ENCODE measurements at regions not wholly inside any gene's neighbourhood (a gene's known extent, or its start where the extent isn't known, plus 50 kb on each side); places are given as distances from the start of the nearest gene placed in this dataset.
"Not testable (repeated sequence)": the region's sequence is repeated elsewhere in the genome, so short reads cannot be mapped to it uniquely, and the experiment has no call there.

GRCh38 chr1:182259229-182259872 lies 132.2 kb downstream of the GLUL start:
- no peak for FAIRE-seq

GRCh38 chr1:182257369-182258063 lies 134.1 kb downstream of the GLUL start:
- no peak for FAIRE-seq

GRCh38 chr1:182256931-182257330 lies 134.7 kb downstream of the GLUL start:
- FAIRE-seq: no peak

DNA sequence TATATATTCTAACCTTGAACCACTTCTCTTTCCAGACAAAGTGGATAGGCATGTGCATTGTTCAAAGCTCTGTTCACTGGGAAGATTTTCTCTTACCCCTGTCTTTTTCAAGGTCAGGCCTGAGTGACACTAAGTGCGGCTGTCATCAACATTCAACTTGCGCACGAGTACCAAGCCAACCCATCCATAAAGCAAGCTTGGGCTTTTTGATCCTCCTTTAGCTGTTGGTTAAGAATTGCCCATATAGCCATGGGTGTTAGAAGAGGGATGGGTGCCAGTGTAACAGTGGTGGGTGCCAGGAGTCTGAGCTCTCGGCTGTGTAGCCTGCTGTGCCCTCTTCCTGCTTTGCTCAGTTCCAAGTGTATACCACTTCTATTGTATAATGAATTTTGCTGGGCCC lies 136.1 kb downstream of the GLUL start:
- no peak for FAIRE-seq

- FAIRE-seq: no peak
Observed at GRCh38 chr1:182253319-182253860, 138.2 kb downstream of the GLUL start.

- FAIRE-seq: no peak
Observed at GRCh38 chr1:182251561-182251960, 140.0 kb downstream of the GLUL start.

GRCh38 chr1:182249201-182249676 lies 142.4 kb downstream of the GLUL start:
- FAIRE-seq: no peak

GRCh38 chr1:182248721-182249120 lies 142.9 kb downstream of the GLUL start:
- no peak for FAIRE-seq

DNA sequence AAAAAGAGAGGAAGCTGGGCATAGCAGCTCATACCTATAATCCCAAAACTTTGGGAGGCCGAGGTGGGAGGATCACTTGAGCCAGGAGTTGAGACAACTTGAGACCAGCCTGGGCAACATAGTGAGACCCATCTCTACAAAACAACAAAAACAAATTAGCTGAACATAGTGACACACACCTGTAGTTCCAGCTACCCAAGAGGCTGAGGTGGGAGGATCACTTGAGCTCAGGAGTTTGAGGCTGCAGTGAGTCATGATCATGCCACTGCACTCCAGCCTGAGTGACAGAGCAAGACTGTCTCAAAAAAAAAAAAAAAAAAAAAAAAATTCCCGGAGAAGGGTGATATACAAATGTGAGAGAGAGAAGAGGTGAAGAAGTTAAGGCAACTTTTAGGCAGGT lies 143.8 kb downstream of the GLUL start:
- not testable (repeated sequence) for FAIRE-seq

DNA sequence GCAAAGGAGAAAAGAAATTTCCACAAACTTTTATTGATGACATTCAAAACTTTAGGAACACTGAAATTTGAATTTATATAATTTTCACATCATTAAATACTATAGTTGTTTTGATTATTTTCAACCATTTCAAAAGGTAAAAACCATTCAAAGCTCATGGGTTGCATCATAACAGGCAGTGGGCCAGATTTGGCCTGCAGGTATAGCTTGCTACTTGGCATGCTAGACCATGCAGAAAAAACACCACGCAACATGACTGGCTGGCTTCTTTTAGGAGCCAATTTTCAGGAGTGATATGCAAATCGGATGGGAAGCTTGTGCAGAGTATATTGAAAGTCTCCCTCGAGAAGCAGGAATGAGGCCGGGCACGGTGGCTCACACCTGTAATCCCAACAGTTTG lies 144.8 kb downstream of the GLUL start:
- no peak for FAIRE-seq

DNA sequence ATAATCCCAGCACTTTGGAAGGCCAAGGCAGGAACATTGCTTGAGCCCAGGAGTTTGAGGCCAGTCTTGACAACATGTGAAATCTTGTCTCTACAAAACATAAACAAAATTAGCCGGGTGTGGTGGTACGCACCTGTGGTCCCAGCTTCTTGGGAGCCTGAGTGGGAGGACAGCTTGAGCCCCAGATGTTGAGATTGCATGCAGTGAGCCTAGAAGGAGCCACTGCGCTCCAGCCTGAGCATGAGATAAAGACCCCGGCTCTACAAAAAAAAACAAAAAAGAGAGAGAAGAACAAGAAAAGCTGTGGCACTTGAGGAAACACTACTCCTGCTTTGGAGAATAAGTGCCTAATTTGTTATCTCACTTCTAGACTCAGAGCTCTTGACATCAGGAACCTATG lies 146.6 kb downstream of the GLUL start:
- FAIRE-seq: no peak

GRCh38 chr1:182244451-182244850 lies 147.1 kb downstream of the GLUL start:
- FAIRE-seq: no peak

GRCh38 chr1:182242641-182243040 lies 148.9 kb downstream of the GLUL start:
- FAIRE-seq: no peak

- FAIRE-seq: no peak
Observed at GRCh38 chr1:182240085-182240484, 151.5 kb downstream of the GLUL start.

GRCh38 chr1:182238421-182238820 lies 153.2 kb downstream of the GLUL start:
- no peak for FAIRE-seq

GRCh38 chr1:182237329-182237728 lies 154.3 kb downstream of the GLUL start:
- no peak for FAIRE-seq

GRCh38 chr1:182236651-182237077 lies 154.9 kb downstream of the GLUL start:
- FAIRE-seq: no peak

DNA sequence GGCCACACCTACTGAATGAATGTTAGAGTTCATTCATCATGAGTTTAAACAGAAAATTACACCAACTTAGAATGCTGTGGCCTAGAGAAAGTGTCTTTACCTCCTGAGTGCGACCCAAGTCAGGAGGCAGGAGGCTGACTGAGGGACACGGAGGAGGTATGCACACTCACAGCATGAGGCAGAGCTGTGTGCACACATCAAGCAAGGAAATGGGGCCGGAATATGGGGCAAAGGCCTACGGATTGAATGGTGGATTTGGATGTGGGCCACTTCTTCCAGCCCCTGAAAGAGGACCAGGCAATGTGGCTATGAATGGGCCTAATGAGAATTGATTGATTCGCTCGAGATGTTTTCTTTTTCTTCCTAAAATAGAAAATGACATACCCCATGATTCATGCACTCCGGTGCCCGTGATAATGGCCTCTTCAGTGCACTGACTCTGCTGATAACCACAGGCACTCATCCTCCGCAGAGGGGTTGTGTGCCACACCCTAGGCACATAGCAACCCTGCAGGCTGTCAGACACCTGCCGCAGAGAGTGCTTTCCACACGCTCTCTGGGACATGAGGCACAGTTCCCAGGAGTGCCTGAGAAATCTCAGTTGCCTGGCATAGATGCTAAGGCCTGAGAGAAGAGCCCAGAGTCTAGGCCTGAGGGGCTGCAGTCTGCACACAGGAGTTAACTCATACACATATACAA lies 155.5 kb downstream of the GLUL start:
- no peak for FAIRE-seq

GRCh38 chr1:182235604-182235951 lies 156.0 kb downstream of the GLUL start:
- no peak for FAIRE-seq

GRCh38 chr1:182229921-182230491 lies 161.6 kb downstream of the GLUL start:
- FAIRE-seq: no peak

DNA sequence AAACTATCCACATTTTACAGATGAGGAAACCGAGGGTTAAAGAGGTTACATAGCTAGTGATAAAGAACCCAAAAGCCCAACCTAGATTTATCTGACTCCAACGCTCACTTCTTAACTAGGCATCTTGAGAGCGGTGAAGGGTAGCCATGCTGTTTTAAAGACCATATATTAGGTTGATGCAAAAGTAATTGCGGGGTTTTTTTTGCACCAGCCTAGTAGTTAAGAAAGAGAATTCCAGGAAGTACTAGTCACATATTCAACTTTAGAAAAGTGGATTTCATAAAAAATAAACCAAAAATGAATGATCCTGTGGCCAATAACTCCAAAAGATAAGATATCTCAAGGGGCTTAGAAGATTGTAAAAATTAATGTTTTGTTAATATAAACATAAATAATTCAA lies 162.1 kb downstream of the GLUL start:
- FAIRE-seq: no peak

DNA sequence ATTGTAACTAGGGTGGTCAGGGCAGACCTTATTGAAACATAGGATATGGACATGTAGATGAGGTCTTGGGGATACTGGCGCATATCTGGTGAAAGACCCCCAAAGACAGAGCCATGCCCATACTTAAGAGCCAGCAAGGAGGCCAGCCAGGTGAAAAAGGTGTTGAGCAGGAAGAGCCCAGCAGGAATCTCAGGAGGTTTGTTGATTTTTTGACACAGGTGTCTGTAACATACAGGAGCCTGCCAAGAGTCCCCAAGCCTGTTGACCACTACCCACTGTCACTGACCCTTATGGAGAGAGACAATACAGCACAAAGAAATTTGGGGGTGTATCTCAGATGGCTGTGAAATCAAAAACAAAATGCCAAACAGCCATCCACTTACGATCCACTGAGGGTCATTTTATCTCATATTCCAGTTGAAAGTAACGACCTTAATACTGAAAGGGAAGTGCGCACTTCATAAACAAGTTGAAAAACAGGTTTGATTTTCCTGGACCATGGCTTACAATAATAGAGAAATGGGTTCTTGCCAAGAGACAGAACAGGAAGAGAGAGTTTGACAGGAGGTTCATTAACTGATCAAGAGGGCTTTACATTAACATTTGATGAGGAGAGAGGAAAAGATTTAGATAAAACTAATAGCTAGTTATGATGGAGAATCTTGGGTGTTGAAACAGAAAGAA lies 163.6 kb downstream of the GLUL start:
- no peak for FAIRE-seq

- no peak for FAIRE-seq
Observed at GRCh38 chr1:182226618-182227017, 165.0 kb downstream of the GLUL start.
